SHP77 (cell line): ENCODE measurements at regions not wholly inside any gene's neighbourhood (a gene's known extent, or its start where the extent isn't known, plus 50 kb on each side); places are given as distances from the start of the nearest gene placed in this dataset.
"Not testable (repeated sequence)": the region's sequence is repeated elsewhere in the genome, so short reads cannot be mapped to it uniquely, and the experiment has no call there.

Experiments used
- DNase-seq, 2 experiments: peaks; one replicate each; lab custom pipeline; 2025; lab: John Stamatoyannopoulos, UW

- no peak for DNase-seq
These were observed 562.7 kb upstream of the ID2 start for GRCh38 chr2:8118940-8119781.

GRCh38 chr2:8119782-8120505, 561.9 kb upstream of the ID2 start:
- DNase-seq = no peak

GRCh38 chr2:8120506-8120860, 561.4 kb upstream of the ID2 start:
- no peak for DNase-seq

GRCh38 chr2:8121022-8121825, 560.6 kb upstream of the ID2 start:
- no peak for DNase-seq

GRCh38 chr2:8121826-8122513, 559.9 kb upstream of the ID2 start:
- DNase-seq = no peak

GRCh38 chr2:8122520-8122919, 559.3 kb upstream of the ID2 start:
- no peak for DNase-seq

GRCh38 chr2:8123464-8123863, 558.4 kb upstream of the ID2 start:
- DNase-seq = no peak

GRCh38 chr2:8125741-8126711, 555.8 kb upstream of the ID2 start:
- DNase-seq = no peak

- DNase-seq = no peak
These were observed 555.1 kb upstream of the ID2 start for GRCh38 chr2:8126783-8127182.

- DNase-seq = not testable (repeated sequence)
These were observed 550.4 kb upstream of the ID2 start for GRCh38 chr2:8131423-8131822.

GRCh38 chr2:8132351-8132831, 549.5 kb upstream of the ID2 start:
- peak; percentile 96 for DNase-seq

- DNase-seq = peak; percentile 86
These were observed 549.0 kb upstream of the ID2 start for GRCh38 chr2:8132879-8133278.

- peak; percentile 74 to 87 for DNase-seq
These were observed 548.5 kb upstream of the ID2 start for GRCh38 chr2:8133363-8133762.

- peak; percentile 70 to 79 for DNase-seq
These were observed 547.9 kb upstream of the ID2 start for GRCh38 chr2:8133913-8134472.

GRCh38 chr2:8134473-8134932, 547.4 kb upstream of the ID2 start:
- DNase-seq = peak; percentile 90

- DNase-seq = peak; percentile 73 to 84
These were observed 546.7 kb upstream of the ID2 start for GRCh38 chr2:8134985-8135682.

- no peak for DNase-seq
These were observed 544.1 kb upstream of the ID2 start for GRCh38 chr2:8137801-8138200.

GRCh38 chr2:8138525-8138922, 543.3 kb upstream of the ID2 start:
- no peak for DNase-seq

GRCh38 chr2:8138923-8139667, 542.8 kb upstream of the ID2 start:
- no peak for DNase-seq
